ENCODE measurements at regions not wholly inside any gene's neighbourhood (a gene's known extent, or its start where the extent isn't known, plus 50 kb on each side); places are given as distances from the start of the nearest gene placed in this dataset.

- no peaks in the 10 kb centered on the region for H3K9me2 ChIP-seq (ENCODE audit: low read depth, low read length)
- no peaks in the 10 kb centered on the region for H3K79me2 ChIP-seq (ENCODE audit: insufficient read depth, low read length)
- no peaks in the 10 kb centered on the region for H3F3A ChIP-seq (ENCODE audit: insufficient read depth, low read length)
- H3K9me3 ChIP-seq (ENCODE audit: low read length) = no peaks in the 10 kb centered on the region
- no peak overlapping the region for H2AFZ ChIP-seq (ENCODE audit: low read length)
- H3K27me3 ChIP-seq (ENCODE audit: insufficient read depth, low read length) = no peaks in the 10 kb centered on the region
- no peaks in the 10 kb centered on the region for H4K20me1 ChIP-seq (ENCODE audit: insufficient read depth, low read length)
- no peak overlapping the region for H3K4me2 ChIP-seq (ENCODE audit: low read length)
- H3K4me3 ChIP-seq (ENCODE audit: low read depth, low read length, poor library complexity, severe bottlenecking) = no peak overlapping the region
- H3K4me1 ChIP-seq (ENCODE audit: insufficient read depth, low read length, severe bottlenecking) = no peaks in the 10 kb centered on the region
- H3K27ac ChIP-seq (ENCODE audit: low read depth, low read length, poor library complexity, severe bottlenecking) = no peak overlapping the region
- H3K9ac ChIP-seq (ENCODE audit: low read length) = no peak overlapping the region
- TF ChIP-seq EZH2 (IDR thresholded peaks at IDR 0.05; ENCODE audit: borderline replicate concordance, low read length) (no peak), CTCF (IDR thresholded peaks at IDR 0.05; ENCODE audit: low read length) (no peak)
- H3K36me3 ChIP-seq (ENCODE audit: insufficient read depth, low read length) = no peaks in the 10 kb centered on the region
Measured at GRCh38 chr16:26724189-26724588, 342.5 kb upstream of the C16orf82 start.

GRCh38 chr16:26727848-26728247, 338.9 kb upstream of the C16orf82 start:
- H4K20me1 ChIP-seq (ENCODE audit: insufficient read depth, low read length) = no peaks in the 10 kb centered on the region
- H3F3A ChIP-seq (ENCODE audit: insufficient read depth, low read length) = no peaks in the 10 kb centered on the region
- H3K4me2 ChIP-seq (ENCODE audit: low read length) = no peak overlapping the region
- TF ChIP-seq CTCF (IDR thresholded peaks at IDR 0.05; ENCODE audit: low read length) (no peak), EZH2 (IDR thresholded peaks at IDR 0.05; ENCODE audit: borderline replicate concordance, low read length) (no peak)
- no peaks in the 10 kb centered on the region for H3K27me3 ChIP-seq (ENCODE audit: insufficient read depth, low read length)
- no peaks in the 10 kb centered on the region for H3K4me1 ChIP-seq (ENCODE audit: insufficient read depth, low read length, severe bottlenecking)
- no peak overlapping the region for H2AFZ ChIP-seq (ENCODE audit: low read length)
- no peak overlapping the region for H3K9ac ChIP-seq (ENCODE audit: low read length)
- no peak overlapping the region for H3K4me3 ChIP-seq (ENCODE audit: low read depth, low read length, poor library complexity, severe bottlenecking)
- no peak overlapping the region for H3K27ac ChIP-seq (ENCODE audit: low read depth, low read length, poor library complexity, severe bottlenecking)
- H3K9me2 ChIP-seq (ENCODE audit: low read depth, low read length) = no peaks in the 10 kb centered on the region
- H3K79me2 ChIP-seq (ENCODE audit: insufficient read depth, low read length) = no peaks in the 10 kb centered on the region
- no peaks in the 10 kb centered on the region for H3K36me3 ChIP-seq (ENCODE audit: insufficient read depth, low read length)
- no peaks in the 10 kb centered on the region for H3K9me3 ChIP-seq (ENCODE audit: low read length)

DNA sequence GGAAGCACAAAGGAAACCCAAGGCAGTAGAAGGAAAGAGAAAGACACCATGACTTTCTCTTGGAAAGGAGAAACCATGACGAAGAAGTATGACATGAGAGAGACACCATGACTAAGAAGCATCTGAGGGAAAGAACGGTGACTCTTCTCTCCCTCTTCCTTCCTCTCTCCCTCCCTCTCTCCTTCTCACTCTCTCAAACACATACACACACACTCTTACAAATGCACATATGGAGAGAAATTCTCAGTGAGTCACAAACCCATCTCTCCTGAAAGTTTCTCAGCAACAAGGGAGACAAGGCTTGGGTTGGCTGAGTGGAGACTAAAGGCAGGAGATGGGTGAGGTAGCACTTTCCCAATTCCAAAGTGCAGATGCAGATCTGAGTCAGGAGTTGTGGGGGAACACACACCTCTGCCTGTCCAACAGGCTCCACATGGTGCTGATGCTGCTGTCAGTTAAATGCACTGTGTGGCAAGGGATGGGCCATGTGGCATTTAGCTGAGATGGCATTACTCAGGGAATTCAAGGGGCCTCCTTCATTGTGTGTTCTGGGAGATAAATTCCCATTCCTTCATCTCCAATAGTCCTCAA, 336.7 kb upstream of the C16orf82 start:
- Histone ChIP-seq H3K9me2 (ENCODE audit: low read depth, low read length) (no peaks in the 10 kb centered on the region), H3K27me3 (ENCODE audit: insufficient read depth, low read length) (no peaks in the 10 kb centered on the region), H3F3A (ENCODE audit: insufficient read depth, low read length) (no peaks in the 10 kb centered on the region), H3K79me2 (ENCODE audit: insufficient read depth, low read length) (no peaks in the 10 kb centered on the region), H3K36me3 (ENCODE audit: insufficient read depth, low read length) (no peaks in the 10 kb centered on the region), H4K20me1 (ENCODE audit: insufficient read depth, low read length) (no peaks in the 10 kb centered on the region), H3K27ac (ENCODE audit: low read depth, low read length, poor library complexity, severe bottlenecking) (no peak overlapping the region), H3K4me2 (ENCODE audit: low read length) (no peak overlapping the region), H2AFZ (ENCODE audit: low read length) (no peak overlapping the region), H3K4me1 (ENCODE audit: insufficient read depth, low read length, severe bottlenecking) (no peaks in the 10 kb centered on the region), H3K4me3 (ENCODE audit: low read depth, low read length, poor library complexity, severe bottlenecking) (no peak overlapping the region), H3K9ac (ENCODE audit: low read length) (no peak overlapping the region), H3K9me3 (ENCODE audit: low read length) (no peaks in the 10 kb centered on the region)
- TF ChIP-seq CTCF (IDR thresholded peaks at IDR 0.05; ENCODE audit: low read length) (no peak), EZH2 (IDR thresholded peaks at IDR 0.05; ENCODE audit: borderline replicate concordance, low read length) (no peak)
